GM20000 (cell line): ENCODE measurements at regions not wholly inside any gene's neighbourhood (a gene's known extent, or its start where the extent isn't known, plus 50 kb on each side); places are given as distances from the start of the nearest gene placed in this dataset.
"Not testable (repeated sequence)": the region's sequence is repeated elsewhere in the genome, so short reads cannot be mapped to it uniquely, and the experiment has no call there.

ENCODE experiments used
- DNase-seq: peaks from one replicate; pipeline ENCODE4 v3.0.0; 2012; ENCODE audit warnings: low spot score
- CTCF ChIP-seq: IDR thresholded peaks from 2 replicates; pipeline ENCODE4 v1.5.1; 2012; ENCODE audit warnings: mild to moderate bottlenecking, control low read depth; ENCODE audit errors: extremely low read depth, missing control alignments

GRCh38 chr20:48024539-48024938 is 239.3 kb upstream of the SULF2 start:
- DNase-seq: no peak
- TF ChIP-seq CTCF: no peak

DNA sequence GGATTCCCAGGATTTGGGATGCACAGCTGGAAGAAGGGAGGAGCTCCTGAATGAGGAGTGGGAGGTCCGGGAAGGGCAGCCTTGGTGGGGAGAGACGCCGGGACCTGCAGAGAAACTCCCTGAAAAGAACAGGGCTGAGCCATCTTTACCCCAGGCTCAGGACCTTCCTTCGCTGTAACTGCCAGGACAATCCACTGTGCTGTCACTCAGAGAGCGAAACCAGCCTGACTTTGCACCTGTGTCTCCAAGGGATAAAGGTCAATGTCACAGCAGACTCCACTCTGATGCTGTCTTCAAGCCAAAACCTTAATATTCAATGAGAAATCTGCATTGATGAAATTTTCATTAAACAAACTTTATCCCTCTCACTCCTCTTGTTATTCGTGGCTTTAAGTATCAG is 235.4 kb upstream of the SULF2 start:
- DNase-seq: not testable (repeated sequence)

GRCh38 chr20:48019940-48020339 is 234.7 kb upstream of the SULF2 start:
- TF ChIP-seq CTCF: no peak

GRCh38 chr20:48019496-48019895 is 234.2 kb upstream of the SULF2 start:
- no peak for DNase-seq
- TF ChIP-seq CTCF: no peak

More at GRCh38 chr20:48019940-48020339, 234.7 kb upstream of the SULF2 start:
- DNase-seq: no peak

GRCh38 chr20:48018851-48019250 is 233.6 kb upstream of the SULF2 start:
- DNase-seq: not testable (repeated sequence)

DNA sequence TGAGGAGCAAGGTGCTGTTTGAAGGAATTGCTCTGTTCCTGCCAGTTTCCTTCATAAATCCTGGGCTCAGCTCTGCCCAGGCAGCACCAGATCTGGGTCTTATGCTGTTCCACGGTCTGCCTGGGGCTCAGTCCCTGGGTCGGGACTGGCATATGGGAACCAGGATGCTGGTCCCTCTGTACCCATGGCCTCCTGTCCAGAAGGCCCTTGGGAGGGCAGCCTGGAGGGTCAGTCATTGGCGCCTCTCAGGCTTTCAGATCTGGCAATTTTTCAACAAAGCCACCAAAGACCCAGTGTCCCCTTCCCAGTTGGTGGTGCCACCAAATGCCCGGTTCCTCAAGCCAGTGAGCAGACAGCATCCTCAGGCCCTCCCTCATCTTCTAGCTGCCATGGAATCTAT is 232.7 kb upstream of the SULF2 start:
- DNase-seq: no peak

GRCh38 chr20:48017509-48017908 is 232.2 kb upstream of the SULF2 start:
- DNase-seq: no peak
- TF ChIP-seq CTCF: no peak

More for the DNA sequence above, 232.7 kb upstream of the SULF2 start:
- no peak for TF ChIP-seq CTCF

DNA sequence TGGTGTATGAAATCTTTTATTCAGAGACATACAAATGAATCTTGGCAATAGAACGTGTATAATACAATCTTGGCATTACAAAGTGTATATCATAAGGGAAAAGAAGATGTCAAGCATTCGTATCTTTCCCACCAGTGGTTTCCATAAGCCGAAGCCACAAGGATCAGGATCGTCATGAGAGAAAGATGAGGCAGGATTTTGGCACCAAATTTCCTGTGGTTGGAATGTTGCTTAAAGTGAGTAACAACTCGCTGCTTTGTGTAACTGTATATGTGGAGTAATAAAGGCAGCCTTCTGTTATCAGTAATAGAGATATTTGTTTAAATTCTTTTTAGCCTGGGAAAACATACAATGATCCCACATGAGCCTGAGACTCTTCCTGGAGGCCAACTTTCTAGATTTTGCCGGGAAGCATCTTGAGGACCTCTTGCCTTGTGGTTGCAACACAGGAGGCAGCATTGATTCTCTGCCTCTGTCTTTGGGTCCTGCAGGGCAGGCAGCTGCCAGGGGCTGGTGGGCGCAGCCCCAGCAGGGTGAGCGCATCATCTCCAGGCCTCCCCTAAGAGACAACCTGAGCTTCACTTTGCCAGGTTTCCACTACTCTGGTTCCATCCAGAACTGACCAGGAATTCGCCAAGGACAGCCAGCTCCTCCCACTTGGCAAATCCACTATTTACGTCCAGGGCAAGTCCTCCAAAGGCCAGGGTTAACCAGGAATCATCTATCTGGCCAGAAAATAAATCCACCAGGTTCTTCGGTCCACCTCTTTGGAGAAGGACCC is 230.9 kb upstream of the SULF2 start:
- DNase-seq: no peak
- TF ChIP-seq CTCF: no peak
